ENCODE measurements at regions not wholly inside any gene's neighbourhood (a gene's known extent, or its start where the extent isn't known, plus 50 kb on each side); places are given as distances from the start of the nearest gene placed in this dataset.

DNA sequence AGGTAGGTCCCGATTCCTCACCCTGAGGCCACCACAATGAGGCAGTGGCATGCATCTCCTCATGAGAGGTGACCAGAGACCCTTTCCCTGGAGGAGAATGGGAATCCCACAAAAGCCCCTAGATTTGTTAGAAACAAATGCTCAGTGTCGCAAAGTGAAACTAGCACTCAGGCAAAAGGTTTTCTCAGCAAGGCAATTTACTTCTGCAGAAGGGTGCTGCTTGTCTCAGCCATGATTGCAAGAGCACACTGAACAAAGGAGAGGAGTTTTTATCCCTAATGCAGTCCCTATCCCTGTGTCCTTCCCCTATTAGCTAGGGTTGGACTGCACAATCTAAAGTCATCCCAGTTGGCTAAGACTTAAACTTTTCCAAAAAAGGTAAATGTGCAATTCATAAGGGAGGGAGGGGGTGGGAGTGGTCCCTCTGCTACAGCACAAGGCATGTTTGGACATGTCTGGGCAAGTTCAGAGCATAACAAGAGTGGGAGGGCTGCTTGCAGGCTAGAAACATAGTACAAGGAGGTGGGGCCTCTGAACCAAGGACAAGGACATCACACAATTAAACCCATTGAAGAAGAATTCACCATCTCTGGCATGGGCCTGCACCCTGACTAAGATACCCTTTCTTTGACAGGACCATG lies 185.3 kb downstream of the CCNG2 start:
- H3F3A ChIP-seq (replicated peaks; ENCODE audit: insufficient read depth), result no peaks in the 10 kb centered on the region
- ChIA-PET CTCF (no interaction called here), POLR2A (no interaction called here)
- H3K9me2 ChIP-seq, result no peaks in the 10 kb centered on the region
- 21% methylated on average over 2 of the region's 2 CpGs for WGBS (ENCODE audit: low lambda C conversion rate)
- no peaks in the 10 kb centered on the region for H4K20me1 ChIP-seq (ENCODE audit: insufficient read depth)
- H3K4me3 ChIP-seq (ENCODE audit: low read depth in 2 of 2, low read length in 1 of 2), result no peak overlapping the region
- no peak overlapping the region for H2AFZ ChIP-seq (ENCODE audit: low read depth)
- H3K36me3 ChIP-seq (replicated peaks in 1 of 2; ENCODE audit: control insufficient read depth in 1 of 2, insufficient read depth in 2 of 2, low read length in 1 of 2), result no peaks in the 10 kb centered on the region
- H3K4me1 ChIP-seq (ENCODE audit: control insufficient read depth in 1 of 2, insufficient read depth in 2 of 2, low read depth in 1 of 2, low read length in 1 of 2), result no peaks in the 10 kb centered on the region
- TF ChIP-seq TCF12 (IDR thresholded peaks at IDR 0.05) (no peak), GABPA (IDR thresholded peaks at IDR 0.05; ENCODE audit: low read depth) (no peak), RFX5 (IDR thresholded peaks at IDR 0.05; ENCODE audit: low read length) (no peak), GATA2 (CRISPR knock-in tag; IDR thresholded peaks at IDR 0.05) (no peak), ELF1 (IDR thresholded peaks at IDR 0.05) (no peak)
- TF ChIP-seq, protein P1, sequence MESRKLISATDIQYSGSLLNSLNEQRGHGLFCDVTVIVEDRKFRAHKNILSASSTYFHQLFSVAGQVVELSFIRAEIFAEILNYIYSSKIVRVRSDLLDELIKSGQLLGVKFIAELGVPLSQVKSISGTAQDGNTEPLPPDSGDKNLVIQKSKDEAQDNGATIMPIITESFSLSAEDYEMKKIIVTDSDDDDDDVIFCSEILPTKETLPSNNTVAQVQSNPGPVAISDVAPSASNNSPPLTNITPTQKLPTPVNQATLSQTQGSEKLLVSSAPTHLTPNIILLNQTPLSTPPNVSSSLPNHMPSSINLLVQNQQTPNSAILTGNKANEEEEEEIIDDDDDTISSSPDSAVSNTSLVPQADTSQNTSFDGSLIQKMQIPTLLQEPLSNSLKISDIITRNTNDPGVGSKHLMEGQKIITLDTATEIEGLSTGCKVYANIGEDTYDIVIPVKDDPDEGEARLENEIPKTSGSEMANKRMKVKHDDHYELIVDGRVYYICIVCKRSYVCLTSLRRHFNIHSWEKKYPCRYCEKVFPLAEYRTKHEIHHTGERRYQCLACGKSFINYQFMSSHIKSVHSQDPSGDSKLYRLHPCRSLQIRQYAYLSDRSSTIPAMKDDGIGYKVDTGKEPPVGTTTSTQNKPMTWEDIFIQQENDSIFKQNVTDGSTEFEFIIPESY (IDR thresholded peaks at IDR 0.05; ENCODE audit: borderline replicate concordance, low read depth), result no peak
- TF ChIP-seq, protein P2, sequence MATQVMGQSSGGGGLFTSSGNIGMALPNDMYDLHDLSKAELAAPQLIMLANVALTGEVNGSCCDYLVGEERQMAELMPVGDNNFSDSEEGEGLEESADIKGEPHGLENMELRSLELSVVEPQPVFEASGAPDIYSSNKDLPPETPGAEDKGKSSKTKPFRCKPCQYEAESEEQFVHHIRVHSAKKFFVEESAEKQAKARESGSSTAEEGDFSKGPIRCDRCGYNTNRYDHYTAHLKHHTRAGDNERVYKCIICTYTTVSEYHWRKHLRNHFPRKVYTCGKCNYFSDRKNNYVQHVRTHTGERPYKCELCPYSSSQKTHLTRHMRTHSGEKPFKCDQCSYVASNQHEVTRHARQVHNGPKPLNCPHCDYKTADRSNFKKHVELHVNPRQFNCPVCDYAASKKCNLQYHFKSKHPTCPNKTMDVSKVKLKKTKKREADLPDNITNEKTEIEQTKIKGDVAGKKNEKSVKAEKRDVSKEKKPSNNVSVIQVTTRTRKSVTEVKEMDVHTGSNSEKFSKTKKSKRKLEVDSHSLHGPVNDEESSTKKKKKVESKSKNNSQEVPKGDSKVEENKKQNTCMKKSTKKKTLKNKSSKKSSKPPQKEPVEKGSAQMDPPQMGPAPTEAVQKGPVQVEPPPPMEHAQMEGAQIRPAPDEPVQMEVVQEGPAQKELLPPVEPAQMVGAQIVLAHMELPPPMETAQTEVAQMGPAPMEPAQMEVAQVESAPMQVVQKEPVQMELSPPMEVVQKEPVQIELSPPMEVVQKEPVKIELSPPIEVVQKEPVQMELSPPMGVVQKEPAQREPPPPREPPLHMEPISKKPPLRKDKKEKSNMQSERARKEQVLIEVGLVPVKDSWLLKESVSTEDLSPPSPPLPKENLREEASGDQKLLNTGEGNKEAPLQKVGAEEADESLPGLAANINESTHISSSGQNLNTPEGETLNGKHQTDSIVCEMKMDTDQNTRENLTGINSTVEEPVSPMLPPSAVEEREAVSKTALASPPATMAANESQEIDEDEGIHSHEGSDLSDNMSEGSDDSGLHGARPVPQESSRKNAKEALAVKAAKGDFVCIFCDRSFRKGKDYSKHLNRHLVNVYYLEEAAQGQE (IDR thresholded peaks at IDR 0.05; ENCODE audit: low read depth, low read length), result no peak
- no peak overlapping the region for H3K27ac ChIP-seq (ENCODE audit: low read depth in 2 of 2, low read length in 1 of 2)
- H3K4me2 ChIP-seq, result no peak overlapping the region
- DNase-seq, result no peak
- no peak overlapping the region for H3K9ac ChIP-seq
- H3K27me3 ChIP-seq (ENCODE audit: insufficient read depth), result no peaks in the 10 kb centered on the region
- H3K9me3 ChIP-seq, result no peaks in the 10 kb centered on the region
- no peaks in the 10 kb centered on the region for H3K79me2 ChIP-seq (ENCODE audit: insufficient read depth)

DNA sequence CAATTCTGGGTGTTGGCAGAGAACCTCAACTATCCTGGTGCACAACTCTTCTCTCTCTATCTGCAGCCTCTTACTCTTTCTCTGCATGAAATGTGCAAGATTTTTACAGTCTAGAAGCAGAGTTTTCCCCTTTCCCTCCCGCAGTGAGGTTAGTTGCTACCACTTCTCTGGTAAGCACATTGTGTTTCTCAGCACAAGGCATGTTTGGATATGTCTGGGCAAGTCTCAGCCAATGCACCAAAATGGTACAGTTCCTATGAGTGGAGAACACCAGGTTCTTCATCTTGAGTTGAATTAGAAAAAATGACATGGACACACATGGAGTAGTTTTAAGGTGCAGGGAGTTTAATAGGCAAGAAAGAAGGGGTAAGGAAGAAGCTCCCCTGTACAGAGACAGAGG lies 187.0 kb downstream of the CCNG2 start:
- no peaks in the 10 kb centered on the region for H4K20me1 ChIP-seq (ENCODE audit: insufficient read depth)
- H3K79me2 ChIP-seq (ENCODE audit: insufficient read depth), result no peaks in the 10 kb centered on the region
- H3K4me1 ChIP-seq (ENCODE audit: control insufficient read depth in 1 of 2, insufficient read depth in 2 of 2, low read depth in 1 of 2, low read length in 1 of 2), result no peaks in the 10 kb centered on the region
- H3K4me3 ChIP-seq (ENCODE audit: low read depth in 2 of 2, low read length in 1 of 2), result no peak overlapping the region
- no peaks in the 10 kb centered on the region for H3K27me3 ChIP-seq (ENCODE audit: insufficient read depth)
- no peak for TF ChIP-seq RFX5 (IDR thresholded peaks at IDR 0.05; ENCODE audit: low read length)
- TF ChIP-seq, protein P3, sequence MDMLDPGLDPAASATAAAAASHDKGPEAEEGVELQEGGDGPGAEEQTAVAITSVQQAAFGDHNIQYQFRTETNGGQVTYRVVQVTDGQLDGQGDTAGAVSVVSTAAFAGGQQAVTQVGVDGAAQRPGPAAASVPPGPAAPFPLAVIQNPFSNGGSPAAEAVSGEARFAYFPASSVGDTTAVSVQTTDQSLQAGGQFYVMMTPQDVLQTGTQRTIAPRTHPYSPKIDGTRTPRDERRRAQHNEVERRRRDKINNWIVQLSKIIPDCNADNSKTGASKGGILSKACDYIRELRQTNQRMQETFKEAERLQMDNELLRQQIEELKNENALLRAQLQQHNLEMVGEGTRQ (IDR thresholded peaks at IDR 0.05; ENCODE audit: borderline replicate concordance, low read depth, low read length), result no peak
- TF ChIP-seq MXI1 (IDR thresholded peaks at IDR 0.05; ENCODE audit: low read depth, low read length), result no peak
- no peak for TF ChIP-seq FOXJ3 (CRISPR knock-in tag; IDR thresholded peaks at IDR 0.05)
- TF ChIP-seq GABPA (IDR thresholded peaks at IDR 0.05; ENCODE audit: low read depth), result no peak
- TF ChIP-seq POLR2AphosphoS5 (IDR thresholded peaks at IDR 0.05; ENCODE audit: low read depth, low read length), result no peak
- TF ChIP-seq MEF2A (IDR thresholded peaks at IDR 0.05; ENCODE audit: borderline replicate concordance, low read depth), result no peak
- TF ChIP-seq RAD21 (IDR thresholded peaks at IDR 0.05; ENCODE audit: low read length), result no peak
- no peak for TF ChIP-seq FOXM1 (IDR thresholded peaks at IDR 0.05; ENCODE audit: low read depth)
- no peak for TF ChIP-seq SIN3A (IDR thresholded peaks at IDR 0.05; ENCODE audit: borderline replicate concordance, low read depth, low read length)
- TF ChIP-seq YY1 (IDR thresholded peaks at IDR 0.05; ENCODE audit: low read depth), result no peak
- no peak for TF ChIP-seq NRF1 (IDR thresholded peaks at IDR 0.05; ENCODE audit: low read depth, low read length)
- TF ChIP-seq TEAD4 (IDR thresholded peaks at IDR 0.05; ENCODE audit: borderline replicate concordance, insufficient read depth), result no peak
- no peak for TF ChIP-seq RCOR1 (IDR thresholded peaks at IDR 0.05; ENCODE audit: low read length)
- TF ChIP-seq RXRA (IDR thresholded peaks at IDR 0.05; ENCODE audit: borderline replicate concordance, low read depth), result no peak
- TF ChIP-seq TCF12 (IDR thresholded peaks at IDR 0.05), result no peak
- ChIA-PET CTCF (interaction anchor here (4.7 kb wide), 1 partner anchor 14 kb away, joined by 27 read pairs; no protein-coding TSS in a partner anchor), POLR2A (no interaction called here)
- no peaks in the 10 kb centered on the region for H3K9me3 ChIP-seq
- H3K9ac ChIP-seq, result no peak overlapping the region
- H3F3A ChIP-seq (replicated peaks; ENCODE audit: insufficient read depth), result no peaks in the 10 kb centered on the region
- no peak overlapping the region for H3K4me2 ChIP-seq
- WGBS (ENCODE audit: low lambda C conversion rate), result 0% methylated on average over 1 of the region's 1 CpG
- H2AFZ ChIP-seq (ENCODE audit: low read depth), result no peak overlapping the region
- H3K9me2 ChIP-seq, result no peaks in the 10 kb centered on the region
- no peak overlapping the region for H3K27ac ChIP-seq (ENCODE audit: low read depth in 2 of 2, low read length in 1 of 2)
- H3K36me3 ChIP-seq (replicated peaks in 1 of 2; ENCODE audit: control insufficient read depth in 1 of 2, insufficient read depth in 2 of 2, low read length in 1 of 2), result no peaks in the 10 kb centered on the region
- DNase-seq, result no peak

Data from SK-N-SH (cell line).